NCI-H128 (cell line): ENCODE measurements at regions not wholly inside any gene's neighbourhood (a gene's known extent, or its start where the extent isn't known, plus 50 kb on each side); places are given as distances from the start of the nearest gene placed in this dataset.
"Not testable (repeated sequence)": the region's sequence is repeated elsewhere in the genome, so short reads cannot be mapped to it uniquely, and the experiment has no call there.

Source experiments
- DNase-seq: peaks from one replicate; lab custom pipeline; 2025; ENCODE audit not compliant: unreplicated experiment; lab: John Stamatoyannopoulos, UW

DNA sequence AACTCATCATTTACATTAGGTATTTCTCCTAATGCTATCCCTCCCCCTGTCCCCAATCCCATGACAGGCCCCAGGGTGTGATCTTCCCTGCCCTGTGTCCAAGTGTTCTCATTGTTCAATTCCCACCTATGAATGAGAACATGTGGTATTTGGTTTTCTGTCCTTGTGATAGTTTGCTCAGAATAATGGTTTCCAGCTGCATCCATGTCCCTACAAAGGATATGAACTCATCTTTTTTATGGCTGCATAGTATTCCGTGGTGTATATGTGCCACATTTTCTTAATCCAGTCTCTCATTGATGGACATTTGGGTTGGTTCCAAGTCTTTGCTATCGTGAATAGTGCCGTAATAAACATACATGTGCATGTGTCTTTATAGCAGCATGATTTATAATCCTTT, 113.0 kb upstream of the CHD6 start:
- DNase-seq = not testable (repeated sequence)

DNA sequence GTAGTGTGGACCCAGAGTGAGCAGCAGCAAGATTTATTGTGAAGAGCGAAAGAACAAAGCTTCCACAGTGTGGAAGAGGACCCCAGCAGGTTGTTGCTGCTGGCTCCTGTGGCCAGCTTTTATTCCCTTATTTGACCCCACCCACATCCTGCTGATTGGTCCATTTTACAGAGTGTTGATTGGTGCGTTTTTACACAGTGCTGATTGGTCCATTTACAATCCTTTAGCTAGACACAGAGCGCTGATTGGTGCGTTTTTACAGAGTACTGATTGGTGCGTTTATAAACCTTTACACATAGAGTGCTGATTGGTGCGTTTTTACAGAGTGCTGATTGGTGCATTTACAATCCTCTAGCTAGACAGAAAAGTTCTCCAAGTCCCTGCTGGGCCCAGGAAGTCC, 109.5 kb upstream of the CHD6 start:
- DNase-seq = not testable (repeated sequence)

DNA sequence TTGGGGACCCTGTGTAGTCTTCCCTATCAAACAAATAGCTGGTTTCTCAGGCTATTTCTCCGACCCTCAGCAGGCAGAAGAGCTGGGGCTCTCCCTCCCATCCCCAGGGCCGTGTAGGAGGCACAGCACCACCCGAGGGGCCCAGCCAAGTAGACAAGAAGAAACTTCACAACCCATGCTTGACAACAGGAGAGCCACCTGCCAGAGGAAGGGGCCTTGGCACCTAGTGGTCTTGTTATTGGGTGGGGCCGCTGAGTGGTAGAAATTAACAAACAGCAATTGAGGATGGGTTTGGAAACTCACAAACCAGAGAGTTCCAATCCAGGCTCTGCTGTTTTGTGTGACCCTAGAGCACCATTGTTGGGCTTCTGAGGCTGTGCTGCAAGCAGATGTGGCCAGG, 108.5 kb upstream of the CHD6 start:
- DNase-seq = no peak

DNA sequence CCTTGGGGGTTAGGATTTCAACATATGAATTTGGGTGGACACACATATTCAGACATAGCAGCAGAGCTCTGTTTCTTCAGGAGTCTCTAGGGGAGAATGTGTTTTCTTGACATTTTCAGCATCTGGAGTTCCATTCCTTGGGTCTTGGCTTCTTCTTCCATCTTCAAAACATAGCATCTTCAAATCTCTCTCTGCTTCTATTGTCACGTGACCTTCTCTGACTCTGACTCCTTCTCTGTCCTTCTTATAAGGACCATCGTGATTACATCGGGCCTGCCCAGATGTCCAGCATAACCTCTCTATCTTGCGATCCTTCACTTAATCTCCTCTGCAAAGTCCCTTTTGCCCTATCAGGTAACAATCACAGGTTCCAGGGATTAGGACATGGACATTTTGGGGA, 101.0 kb upstream of the CHD6 start:
- no peak for DNase-seq

DNA sequence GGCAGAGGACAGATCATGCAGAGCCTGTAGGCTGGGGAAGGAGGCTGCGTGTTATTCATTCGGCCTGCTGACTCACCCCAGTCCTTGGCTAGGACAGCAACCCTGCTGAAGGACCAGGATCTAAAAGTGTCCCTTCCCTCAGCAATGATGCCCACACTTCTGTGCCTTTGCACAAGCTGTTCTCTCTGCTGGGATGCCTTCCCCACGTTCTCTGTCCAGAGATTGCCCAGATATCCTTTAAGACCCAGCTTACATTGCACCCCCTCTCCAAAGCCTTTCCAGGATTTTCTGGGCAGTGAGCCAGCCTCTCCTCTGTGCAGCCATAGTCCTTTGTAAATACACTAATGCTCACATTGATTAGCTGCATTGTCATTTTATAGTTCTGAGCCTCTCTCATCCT, 99.3 kb upstream of the CHD6 start:
- DNase-seq = peak; percentile 58

DNA sequence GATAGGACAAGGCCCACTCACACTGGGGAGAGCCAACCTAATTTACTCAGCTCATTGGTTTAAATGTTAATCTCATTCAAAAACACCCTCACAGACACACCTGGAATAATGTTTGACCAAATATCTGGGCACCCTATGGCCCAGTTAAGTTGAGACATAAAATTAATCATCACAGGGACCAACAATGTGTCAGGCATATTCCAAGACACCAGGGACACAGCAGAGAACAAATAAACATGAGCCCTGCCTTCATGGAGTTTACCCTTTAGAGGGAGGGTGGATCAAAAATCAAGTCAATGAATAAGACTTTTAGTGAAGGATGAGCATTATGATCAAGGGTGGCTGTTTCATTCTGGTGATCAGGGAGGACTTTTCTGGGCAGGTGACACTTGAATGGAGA, 98.7 kb upstream of the CHD6 start:
- no peak for DNase-seq

DNA sequence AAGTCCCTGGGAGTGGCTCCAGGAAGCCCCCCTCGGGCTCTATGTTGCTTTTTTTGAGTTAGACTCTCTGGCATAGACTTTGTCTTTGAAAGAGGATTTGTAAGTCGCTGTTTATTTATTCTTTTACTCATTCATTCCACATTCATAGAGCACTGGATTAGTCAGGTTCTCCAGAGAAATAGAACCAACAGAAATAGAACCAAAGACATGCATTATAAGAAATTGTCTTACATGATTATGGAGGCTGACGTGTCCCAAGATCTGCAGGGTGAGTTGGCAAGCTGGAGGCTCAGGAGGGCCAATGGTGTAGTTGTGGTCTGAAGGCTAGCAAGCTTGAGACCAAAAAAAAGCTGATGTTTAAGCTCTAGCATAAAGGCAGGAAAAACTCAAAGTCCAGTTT, 98.3 kb upstream of the CHD6 start:
- DNase-seq = no peak

DNA sequence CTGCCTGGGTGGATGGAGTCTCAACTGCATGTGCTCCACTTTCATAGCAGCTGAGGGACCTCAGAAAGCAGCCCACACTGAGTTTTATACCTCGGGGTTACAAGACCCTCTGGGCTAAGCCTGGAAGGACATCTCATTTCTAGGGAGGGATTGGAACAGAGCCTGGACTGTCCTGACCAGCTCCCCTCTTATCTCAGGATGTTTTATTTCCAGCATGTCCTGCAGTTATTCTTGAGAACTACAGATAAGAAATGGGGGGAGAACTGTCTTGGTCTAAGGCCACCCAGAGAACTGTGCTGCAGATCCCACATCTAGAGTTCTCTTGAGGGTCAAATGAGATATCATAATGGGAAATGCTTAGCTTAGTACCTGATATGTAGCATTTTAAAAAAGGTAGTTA, 97.3 kb upstream of the CHD6 start:
- no peak for DNase-seq

DNA sequence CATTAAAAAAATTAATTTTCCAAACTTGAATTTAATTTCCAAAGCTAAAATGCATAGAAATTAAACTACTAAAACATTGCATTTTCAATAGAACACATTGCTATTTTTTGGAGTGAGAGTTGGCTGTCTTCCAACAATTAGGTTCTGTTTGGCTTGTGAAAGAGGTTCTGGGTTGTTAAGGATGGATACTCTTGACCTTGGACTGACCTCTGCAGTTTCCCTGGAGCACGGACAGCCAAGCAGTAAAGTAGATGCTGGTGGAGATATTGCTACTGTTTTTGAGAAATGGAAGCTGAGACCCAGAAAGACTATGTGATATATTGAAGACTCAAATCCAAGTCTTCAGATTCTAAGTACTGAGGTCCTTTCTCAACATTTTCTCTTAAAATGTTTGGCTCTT, 95.9 kb upstream of the CHD6 start:
- DNase-seq = no peak

DNA sequence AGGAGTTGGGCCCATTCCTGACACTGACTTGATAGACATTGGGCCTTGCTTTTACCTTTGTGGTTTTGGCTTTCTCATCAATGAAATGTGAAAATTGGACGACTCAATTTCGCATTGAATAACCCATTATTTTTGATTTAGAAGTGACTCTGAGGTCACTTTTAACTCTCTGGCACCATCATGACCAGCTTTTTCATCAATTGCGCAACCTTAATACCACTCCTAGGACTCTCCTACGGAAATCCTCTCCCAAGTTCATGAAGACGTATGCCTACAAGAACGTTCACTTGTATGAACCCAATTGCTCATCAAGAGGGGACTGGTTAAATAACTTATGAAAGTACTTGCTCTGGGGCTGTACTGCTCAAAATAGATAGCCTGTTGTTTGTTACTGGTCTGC, 86.7 kb upstream of the CHD6 start:
- no peak for DNase-seq

DNA sequence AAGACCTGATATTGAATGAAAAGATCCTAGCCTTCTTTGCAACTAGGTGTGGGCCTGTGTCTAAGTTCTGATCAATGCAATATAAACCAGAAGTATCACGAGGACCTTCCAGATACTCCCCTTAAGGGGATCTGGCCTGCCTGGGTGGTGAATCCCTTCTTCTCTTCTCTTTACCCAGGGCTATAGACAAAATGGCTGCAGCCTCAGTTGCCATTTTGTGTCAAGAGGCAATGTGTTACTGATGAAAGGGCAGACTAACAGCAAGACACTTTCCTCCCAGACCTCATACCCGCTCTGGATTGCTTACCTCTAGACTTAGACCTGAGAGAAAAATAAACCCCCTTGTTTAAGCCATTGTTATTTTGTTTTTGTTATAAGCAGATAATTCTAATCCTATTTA, 84.5 kb upstream of the CHD6 start:
- DNase-seq = no peak

DNA sequence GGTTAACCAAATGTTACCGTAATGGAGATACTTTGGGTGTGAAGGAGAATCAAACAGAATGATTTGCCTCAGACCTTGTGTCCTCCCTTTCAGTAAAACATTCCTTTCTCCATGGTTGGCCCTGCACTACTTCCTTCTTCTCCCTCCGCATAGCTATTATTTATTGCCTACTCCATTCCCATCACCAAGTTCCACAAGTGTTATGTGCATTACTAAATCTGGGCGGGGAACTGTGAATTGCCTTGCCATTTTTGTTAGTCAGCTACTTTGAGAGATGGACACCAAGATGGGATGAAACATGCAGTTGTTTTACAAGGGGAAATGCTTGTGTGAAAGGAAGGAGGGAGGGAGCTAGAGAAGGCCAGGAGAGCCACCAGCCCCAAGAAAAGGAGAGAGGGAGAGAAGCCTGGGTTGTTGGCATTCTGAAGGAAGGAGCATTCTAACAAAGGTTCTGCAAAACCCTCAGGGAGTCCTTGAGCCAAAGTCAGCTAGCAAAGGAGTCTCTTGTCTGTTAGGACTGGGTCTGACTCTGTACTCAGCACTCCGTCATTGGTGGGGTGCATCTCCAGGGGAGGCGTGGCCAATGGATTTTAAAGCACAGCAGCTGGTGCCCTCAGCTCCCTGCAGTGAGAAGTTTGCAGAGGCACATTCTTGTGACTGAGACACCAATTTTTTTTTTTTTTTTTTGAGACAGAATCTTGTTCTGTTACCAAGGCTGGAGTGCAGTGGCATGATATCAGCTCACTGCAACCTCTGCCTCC, 83.6 kb upstream of the CHD6 start:
- DNase-seq = no peak

DNA sequence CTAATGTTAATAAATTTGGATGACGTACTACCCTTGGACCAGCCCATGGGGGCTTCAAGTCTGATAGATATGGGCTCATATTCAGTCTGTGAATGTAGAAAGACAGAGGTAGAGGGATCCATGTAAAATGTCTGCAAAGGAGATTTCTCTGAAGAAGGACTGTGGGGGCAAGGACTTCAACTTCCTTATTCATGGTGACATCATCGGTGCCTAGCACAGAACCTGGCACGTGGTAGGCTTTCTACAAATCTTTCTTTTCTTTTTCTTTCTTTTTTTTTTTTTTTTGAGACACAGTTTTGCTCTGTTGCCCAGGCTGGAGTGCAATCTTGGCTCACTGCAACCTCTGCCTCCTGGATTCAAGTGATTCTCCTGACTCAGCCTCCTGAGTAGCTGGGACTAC, 81.5 kb upstream of the CHD6 start:
- not testable (repeated sequence) for DNase-seq

DNA sequence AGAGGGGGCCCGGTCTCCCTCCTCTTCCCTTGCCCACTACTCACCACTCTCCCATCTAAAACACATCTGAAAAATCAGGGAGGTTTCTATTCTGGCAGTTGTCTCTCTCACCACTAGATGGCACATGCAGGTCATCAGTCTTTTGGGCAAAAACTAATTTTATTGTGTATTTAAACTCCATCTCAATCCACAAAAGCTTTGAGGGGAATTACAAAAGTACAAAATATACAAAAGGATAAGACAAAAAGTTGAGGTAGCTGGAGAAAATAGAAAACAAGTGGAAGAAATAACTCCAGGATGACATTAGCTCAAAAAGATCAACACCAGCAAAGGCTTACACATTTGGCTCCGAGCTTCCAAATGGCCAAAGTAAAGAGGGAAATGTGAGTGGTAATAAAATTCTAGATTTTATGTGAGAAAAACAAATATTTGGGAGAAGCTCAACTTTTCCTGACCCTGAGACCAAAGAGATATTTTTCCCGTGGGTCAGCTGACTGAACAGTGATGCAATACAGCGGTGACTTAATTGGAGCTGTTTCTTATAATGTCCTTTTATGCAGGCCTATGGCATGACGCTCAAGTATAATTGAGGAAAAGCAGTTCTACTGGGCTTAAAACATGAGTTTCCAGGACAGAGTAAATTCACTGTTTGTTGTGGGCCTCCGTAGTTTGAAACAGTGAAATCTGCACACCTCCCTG, 79.8 kb upstream of the CHD6 start:
- no peak for DNase-seq

DNA sequence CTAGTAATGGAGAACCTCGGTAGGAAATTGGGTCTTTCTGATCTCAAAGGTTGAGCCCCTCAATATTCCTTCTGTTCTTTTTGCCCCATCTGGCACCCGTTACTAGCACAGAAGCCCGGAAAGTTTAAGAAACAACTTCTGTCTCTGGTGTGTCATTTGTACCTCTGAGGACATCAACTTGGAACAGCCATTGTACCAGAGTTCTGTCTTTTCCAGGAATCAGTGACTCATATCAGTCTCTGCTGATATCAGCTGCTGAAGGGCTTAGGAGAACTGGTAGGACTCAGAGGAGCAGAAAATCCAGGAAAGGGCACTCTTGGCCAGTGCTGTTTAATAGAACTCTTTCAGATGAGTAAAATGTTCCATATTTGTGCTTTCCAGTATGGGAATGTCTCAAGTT, 78.3 kb upstream of the CHD6 start:
- no peak for DNase-seq

DNA sequence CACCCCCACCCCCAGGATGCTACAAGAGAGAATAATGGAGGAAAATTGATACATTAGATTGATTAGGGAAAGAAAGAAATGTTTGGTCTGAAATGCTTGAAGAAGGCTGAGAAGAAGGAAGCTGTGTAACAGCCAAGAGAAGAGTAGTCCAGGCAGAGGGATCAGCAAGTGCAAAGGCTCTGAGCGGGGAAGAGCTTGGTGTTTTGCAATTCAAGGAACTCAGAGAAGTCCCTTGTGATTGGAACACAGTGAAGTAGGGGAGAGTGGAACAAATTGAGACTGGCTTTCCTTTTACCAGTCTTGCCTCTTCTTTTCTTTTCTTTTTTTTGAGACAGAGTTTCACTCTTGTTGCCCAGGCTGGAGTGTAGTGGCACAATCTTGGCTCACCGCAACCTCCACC, 76.6 kb upstream of the CHD6 start:
- no peak for DNase-seq

DNA sequence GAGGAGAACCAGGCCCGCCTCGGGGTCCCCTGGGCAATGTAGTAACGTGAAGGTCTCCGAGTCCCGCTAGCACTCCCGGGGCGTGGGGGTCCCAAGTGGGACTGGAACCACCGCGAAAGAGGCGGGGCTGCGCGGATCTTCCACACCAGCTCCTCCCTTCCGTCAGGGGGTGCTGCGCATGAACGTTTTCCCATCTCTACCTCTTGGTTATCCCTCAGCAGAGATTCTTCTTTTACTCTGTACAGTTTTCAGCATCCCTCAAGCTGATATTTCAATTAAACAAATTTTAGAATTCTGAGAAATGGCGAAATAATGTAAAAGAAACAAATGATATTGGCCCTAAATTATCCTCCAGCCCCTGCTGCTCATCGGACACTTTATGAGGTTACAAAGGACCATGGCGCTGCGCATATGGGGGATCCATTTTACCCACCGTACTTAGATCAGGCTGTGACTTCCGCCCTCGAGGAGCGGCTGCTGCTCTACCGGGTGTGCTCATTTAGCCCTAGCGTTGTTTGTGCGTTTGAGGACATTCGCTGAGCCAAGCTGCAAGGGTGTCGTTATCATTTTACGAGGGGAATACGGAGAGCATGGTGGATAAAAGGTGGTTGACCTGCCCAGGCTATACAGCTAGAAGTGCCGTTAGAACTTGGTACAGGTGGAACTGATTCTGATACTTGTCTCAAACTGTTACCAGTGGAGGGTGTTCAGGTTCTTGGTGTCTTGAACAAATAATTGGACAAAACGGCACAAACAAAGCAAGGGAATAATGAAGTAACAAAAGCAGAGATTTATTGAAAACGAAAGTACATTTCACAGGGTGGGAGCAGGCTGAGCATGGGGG, 75.2 kb upstream of the CHD6 start:
- peak; percentile 92 for DNase-seq

DNA sequence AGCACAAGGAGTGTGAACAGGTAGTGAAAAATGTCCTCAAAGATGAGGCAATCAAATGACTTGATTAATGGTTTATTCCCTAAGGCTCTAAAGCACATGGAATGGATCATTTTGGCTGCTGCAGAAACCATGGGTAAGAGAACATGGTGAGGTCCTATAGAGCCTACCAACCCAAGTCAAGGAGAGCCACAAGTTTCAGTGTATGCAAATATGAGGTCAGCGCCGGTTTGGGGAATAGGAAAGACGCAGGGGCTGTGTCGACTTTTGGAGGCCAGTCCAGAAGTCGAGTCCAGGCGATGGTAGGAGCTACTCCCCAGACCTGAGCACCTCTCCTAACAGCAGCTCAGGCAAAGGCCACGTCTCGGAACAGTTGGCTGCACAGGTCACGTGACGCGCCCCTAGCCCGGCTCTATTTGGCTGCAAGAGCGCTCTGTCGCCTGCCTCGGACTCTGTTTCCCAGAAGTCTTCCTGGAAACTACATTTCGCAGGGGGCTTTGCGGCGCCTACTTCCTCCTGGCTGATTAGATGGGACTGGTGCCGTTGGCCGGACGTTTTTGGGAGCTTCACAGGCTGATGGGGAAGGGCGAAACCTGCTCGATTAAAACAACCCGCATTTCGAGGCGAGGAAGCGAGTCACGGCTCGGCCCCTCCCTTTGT, 74.4 kb upstream of the CHD6 start:
- peak; percentile 23 for DNase-seq

DNA sequence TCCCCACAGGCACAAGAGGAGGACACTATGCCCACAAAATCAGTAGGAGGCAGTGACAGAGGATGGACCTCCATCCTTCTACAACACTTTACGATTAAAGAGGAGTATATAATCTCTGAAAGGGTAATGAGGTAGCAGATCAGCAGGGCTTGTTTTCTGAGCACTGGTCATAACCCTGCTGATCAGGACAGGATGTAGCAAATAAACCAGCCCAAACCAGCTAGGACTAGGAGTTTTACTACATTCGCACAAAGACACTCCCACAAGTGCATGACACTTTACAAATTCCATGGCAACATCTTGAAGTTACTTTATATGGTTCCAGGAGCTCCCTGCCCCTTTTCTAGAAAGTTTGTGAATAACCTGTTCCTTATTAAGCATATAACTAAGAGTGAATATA, 73.3 kb upstream of the CHD6 start:
- DNase-seq = no peak

DNA sequence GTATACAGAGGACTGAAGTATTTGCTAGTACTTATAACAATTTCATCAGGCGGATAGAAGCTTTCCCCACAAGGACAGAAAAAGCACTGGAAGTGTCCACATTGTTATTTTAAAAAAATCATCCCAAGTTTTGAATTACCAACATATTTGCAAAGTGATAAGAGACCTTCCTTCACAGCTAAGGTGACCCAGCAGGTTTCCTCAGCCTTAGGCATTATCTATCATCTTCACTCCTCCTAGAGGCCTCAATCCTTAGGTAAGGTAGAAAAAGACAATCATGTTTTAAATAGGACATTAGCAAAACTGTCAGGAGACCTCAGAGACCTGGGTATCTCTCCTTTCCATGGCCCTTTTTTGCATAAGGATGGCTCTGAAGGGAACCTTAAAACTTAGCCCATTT, 72.5 kb upstream of the CHD6 start:
- DNase-seq = no peak

DNA sequence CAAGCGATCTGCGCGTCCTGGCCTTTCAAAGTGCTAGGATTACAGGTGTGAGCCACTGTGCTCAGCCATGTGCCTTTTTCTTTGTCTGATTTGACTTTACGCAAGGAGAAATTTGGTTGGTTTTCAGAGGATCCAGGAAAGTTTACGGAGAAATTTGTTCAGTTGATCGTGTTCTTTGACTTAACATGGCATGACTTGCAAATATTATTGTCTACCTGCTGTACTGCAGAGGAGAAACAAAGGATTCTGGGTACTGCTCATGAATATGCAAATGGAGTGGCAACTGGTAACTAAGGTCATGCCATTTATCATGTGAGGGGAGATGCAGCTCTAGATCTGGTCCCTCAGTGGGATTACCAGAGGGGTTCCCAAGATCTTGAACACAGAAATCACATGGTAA, 68.8 kb upstream of the CHD6 start:
- DNase-seq = no peak
